ENCODE measurements at regions not wholly inside any gene's neighbourhood (a gene's known extent, or its start where the extent isn't known, plus 50 kb on each side); places are given as distances from the start of the nearest gene placed in this dataset.

DNA sequence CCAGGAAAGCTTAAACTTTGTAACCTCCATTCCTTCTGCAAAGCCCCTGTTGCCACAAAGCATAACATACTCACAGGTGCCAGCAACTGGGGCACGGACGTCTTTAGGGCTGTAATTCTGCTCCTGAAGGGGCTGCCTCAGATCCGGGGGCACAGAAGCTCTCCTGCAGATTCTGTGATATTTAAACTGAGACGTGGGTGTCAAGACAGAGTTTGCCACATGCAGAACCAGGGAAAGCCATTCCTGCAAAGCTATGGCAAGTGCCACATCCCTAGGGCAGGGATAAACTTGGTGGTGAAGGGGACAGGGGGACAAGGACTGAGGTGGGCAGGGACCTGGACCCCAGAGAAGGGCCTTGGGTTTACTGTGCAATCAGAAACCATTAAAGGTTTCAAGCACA lies 247.2 kb downstream of the EIPR1 start:
- TF ChIP-seq, protein P1, sequence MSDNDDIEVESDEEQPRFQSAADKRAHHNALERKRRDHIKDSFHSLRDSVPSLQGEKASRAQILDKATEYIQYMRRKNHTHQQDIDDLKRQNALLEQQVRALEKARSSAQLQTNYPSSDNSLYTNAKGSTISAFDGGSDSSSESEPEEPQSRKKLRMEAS (IDR thresholded peaks at IDR 0.05), result no peak
- TF ChIP-seq POLR2A (IDR thresholded peaks at IDR 0.05; ENCODE audit: borderline replicate concordance, extremely low read depth, insufficient read depth, insufficient read length) (no peak), EZH2phosphoT487 (IDR thresholded peaks at IDR 0.05; ENCODE audit: borderline replicate concordance) (no peak), YY1 (IDR thresholded peaks at IDR 0.05; ENCODE audit: extremely low read depth, insufficient replicate concordance, low read depth, low read length) (no peak), RAD21 (IDR thresholded peaks at IDR 0.05; ENCODE audit: low read depth) (no peak), EZH2 (IDR thresholded peaks at IDR 0.05) (no peak)
- TF ChIP-seq, protein P2, sequence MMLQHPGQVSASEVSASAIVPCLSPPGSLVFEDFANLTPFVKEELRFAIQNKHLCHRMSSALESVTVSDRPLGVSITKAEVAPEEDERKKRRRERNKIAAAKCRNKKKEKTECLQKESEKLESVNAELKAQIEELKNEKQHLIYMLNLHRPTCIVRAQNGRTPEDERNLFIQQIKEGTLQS (IDR thresholded peaks at IDR 0.05), result no peak

All from HCT116 (cell line).